PC-3 (cell line): ENCODE measurements at regions not wholly inside any gene's neighbourhood (a gene's known extent, or its start where the extent isn't known, plus 50 kb on each side); places are given as distances from the start of the nearest gene placed in this dataset.

ENCODE experiments used
- ATAC-seq: fragments of 200-7000 bp; cut with Tn5 transposase; 2 replicates; pipeline ENCODE4 v1.9.1; 2020; ENCODE audit warnings: mild to moderate bottlenecking, moderate library complexity
- BruUV-seq: library from RNA; stranded (reverse); fragments of 400-500 nt; replicated peaks from 2 replicates; lab custom pipeline; 2021; lab: Mats Ljungman, UMichigan
- CTCF ChIA-PET: fragments of 300-600 bp; sonication (Branson Sonifier 250); formaldehyde crosslinking; loops from one replicate; lab custom pipeline; 2022; ENCODE audit warnings: antibody characterized with exemption; lab: Charles Lee
- POLR2A ChIA-PET: fragments of 300-600 bp; sonication (Branson Sonifier 250); formaldehyde crosslinking; loops from one replicate; lab custom pipeline; 2022; ENCODE audit warnings: antibody characterized with exemption; ENCODE audit not compliant: unreplicated experiment; lab: Charles Lee
- DNase-seq: peaks from one replicate; pipeline ENCODE4 v3.0.0-alpha.2; 2015
- H2AFZ ChIP-seq: fragments of 300-600 bp; sonication (generic); 2 replicates; pipeline ENCODE4 v1.6.0; 2016; ENCODE audit warnings: antibody characterized with exemption, low read length
- H3F3A ChIP-seq: fragments of 300-600 bp; sonication (generic); one replicate; pipeline ENCODE4 v1.6.0; 2017; ENCODE audit warnings: antibody characterized with exemption, low read length, control low read depth, mild to moderate bottlenecking; ENCODE audit not compliant: unreplicated experiment
- H3K27ac ChIP-seq: fragments of 300-600 bp; sonication (generic); 2 replicates; pipeline ENCODE4 v1.5.1; 2016; ENCODE audit warnings: mild to moderate bottlenecking, low read length
- H3K27me3 ChIP-seq: fragments of 300-600 bp; sonication (generic); 2 replicates; pipeline ENCODE4 v1.6.1; 2016; ENCODE audit warnings: low read length, mixed read lengths
- H3K36me3 ChIP-seq: fragments of 300-600 bp; sonication (generic); 2 replicates; pipeline ENCODE4 v1.6.1; 2016; ENCODE audit warnings: low read depth, mixed run types, low read length, mixed read lengths
- H3K4me1 ChIP-seq: fragments of 300-600 bp; sonication (generic); 2 replicates; pipeline ENCODE4 v1.5.1; 2016; ENCODE audit warnings: low read length; ENCODE audit not compliant: insufficient read depth
- H3K4me2 ChIP-seq: fragments of 300-600 bp; sonication (generic); 2 replicates; pipeline ENCODE4 v1.6.0; 2016; ENCODE audit warnings: low read length
- H3K4me3 ChIP-seq: fragments of 300-600 bp; sonication (generic); 2 replicates; pipeline ENCODE4 v1.5.1; 2016; ENCODE audit warnings: mild to moderate bottlenecking, low read length, mixed read lengths
- H3K79me2 ChIP-seq: fragments of 300-600 bp; sonication (generic); 2 replicates; pipeline ENCODE4 v1.6.1; 2017; ENCODE audit warnings: low read length, mixed read lengths
- H3K9ac ChIP-seq: fragments of 300-600 bp; sonication (generic); 2 replicates; pipeline ENCODE4 v1.6.0; 2016; ENCODE audit warnings: mild to moderate bottlenecking, low read length
- H3K9me2 ChIP-seq: fragments of 300-600 bp; sonication (generic); replicated peaks from 2 replicates; pipeline ENCODE4 v1.6.1; 2016; ENCODE audit warnings: mixed run types, low read length, mixed read lengths
- H3K9me3 ChIP-seq: fragments of 300-600 bp; sonication (generic); 2 replicates; pipeline ENCODE4 v1.6.1; 2016; ENCODE audit warnings: low read length, mixed read lengths
- H4K20me1 ChIP-seq: fragments of 300-600 bp; sonication (generic); 2 replicates; pipeline ENCODE4 v1.6.1; 2016; ENCODE audit warnings: low read length, mixed read lengths
- CTCF ChIP-seq: fragments of 300-600 bp; sonication (generic); conservative IDR thresholded peaks from 2 replicates; pipeline ENCODE4 v1.5.1; 2017; ENCODE audit warnings: antibody characterized with exemption, low read depth, mild to moderate bottlenecking, low read length
- EZH2 ChIP-seq: fragments of 300-600 bp; sonication (generic); IDR thresholded peaks from one replicate; pipeline ENCODE4 v1.6.1; 2017; ENCODE audit warnings: antibody characterized with exemption, mild to moderate bottlenecking, low read length; ENCODE audit not compliant: unreplicated experiment
- EZH2phosphoT487 ChIP-seq: fragments of 300-600 bp; sonication (generic); IDR thresholded peaks from 2 replicates; pipeline ENCODE4 v1.6.1; 2018; ENCODE audit warnings: mild to moderate bottlenecking, antibody characterized with exemption, low read length, borderline replicate concordance
- intact Hi-C: fragments of 100-400 bp; cut with micrococcal nuclease; formaldehyde crosslinking; loops from 2 replicates; pipeline ENCODE4 v1.9.0; 2023

- no peaks in the 10 kb centered on the region for H4K20me1 ChIP-seq
- H2AFZ ChIP-seq: no peak overlapping the region
- peaks cover 14% of the 10 kb centered on the region; the same call in 1 of the 2 replicates for H3K27me3 ChIP-seq
- H3K9me2 ChIP-seq: no peaks in the 10 kb centered on the region
- no peaks in the 10 kb centered on the region for H3K79me2 ChIP-seq
- H3K9me3 ChIP-seq: no peaks in the 10 kb centered on the region
- TF ChIP-seq CTCF: no peak
- TF ChIP-seq EZH2: no peak
- no peak for TF ChIP-seq EZH2phosphoT487
- H3K9ac ChIP-seq: no peak overlapping the region
- POLR2A ChIA-PET: no interaction called here
- no peaks in the 10 kb centered on the region for H3K4me1 ChIP-seq
- no TSS peak for BruUV-seq
- H3K4me3 ChIP-seq: no peak overlapping the region
- ATAC-seq (no peak), DNase-seq (no peak)
- CTCF ChIA-PET: no interaction called here
- no peak overlapping the region for H3K27ac ChIP-seq
- intact Hi-C loops: no loop called here
- H3F3A ChIP-seq: no peaks in the 10 kb centered on the region
- H3K4me2 ChIP-seq: no peak overlapping the region
- no peaks in the 10 kb centered on the region for H3K36me3 ChIP-seq
Observed at GRCh38 chr5:171710451-171711024, 75.1 kb upstream of the SMIM23 start.

- Histone ChIP-seq H3K9ac (no peak overlapping the region), H3K36me3 (no peaks in the 10 kb centered on the region), H3K4me3 (no peak overlapping the region), H3K27me3 (peaks cover 11% of the 10 kb centered on the region; the same call in 1 of the 2 replicates), H3K9me2 (no peaks in the 10 kb centered on the region), H3F3A (no peaks in the 10 kb centered on the region), H4K20me1 (no peaks in the 10 kb centered on the region), H2AFZ (no peak overlapping the region), H3K4me1 (no peaks in the 10 kb centered on the region), H3K4me2 (no peak overlapping the region), H3K27ac (no peak overlapping the region), H3K9me3 (no peaks in the 10 kb centered on the region), H3K79me2 (no peaks in the 10 kb centered on the region)
- BruUV-seq: no TSS peak
- ATAC-seq (no peak), DNase-seq (no peak)
- no peak for TF ChIP-seq EZH2
- TF ChIP-seq EZH2phosphoT487: no peak
- no peak for TF ChIP-seq CTCF
- intact Hi-C loops: no loop called here
- POLR2A ChIA-PET: no interaction called here
- CTCF ChIA-PET: no interaction called here
Observed at GRCh38 chr5:171711571-171711970, 74.0 kb upstream of the SMIM23 start.

- no peak for TF ChIP-seq CTCF
- no peak for TF ChIP-seq EZH2
- no peak for TF ChIP-seq EZH2phosphoT487
- Histone ChIP-seq H3K36me3 (no peaks in the 10 kb centered on the region), H4K20me1 (no peaks in the 10 kb centered on the region), H3K9ac (no peak overlapping the region), H3K4me3 (no peak overlapping the region), H3K9me3 (no peaks in the 10 kb centered on the region), H3K27ac (no peak overlapping the region), H3K4me1 (no peaks in the 10 kb centered on the region), H3K9me2 (no peaks in the 10 kb centered on the region), H3K4me2 (no peak overlapping the region), H3F3A (no peaks in the 10 kb centered on the region), H3K79me2 (no peaks in the 10 kb centered on the region), H2AFZ (no peak overlapping the region), H3K27me3 (peaks cover 20% of the 10 kb centered on the region)
- POLR2A ChIA-PET: no interaction called here
- no TSS peak for BruUV-seq
- ATAC-seq: no peak
- intact Hi-C loops: no loop called here
- no peak for DNase-seq
- CTCF ChIA-PET: no interaction called here
Observed at GRCh38 chr5:171712616-171713015, 73.0 kb upstream of the SMIM23 start.
